PC-3 (cell line): ENCODE measurements at regions not wholly inside any gene's neighbourhood (a gene's known extent, or its start where the extent isn't known, plus 50 kb on each side); places are given as distances from the start of the nearest gene placed in this dataset.

ENCODE experiments used
- ATAC-seq: fragments of 200-7000 bp; cut with Tn5 transposase; 2 replicates; pipeline ENCODE4 v1.9.1; 2020; ENCODE audit warnings: mild to moderate bottlenecking, moderate library complexity
- BruUV-seq: library from RNA; stranded (reverse); fragments of 400-500 nt; replicated peaks from 2 replicates; lab custom pipeline; 2021; lab: Mats Ljungman, UMichigan
- CTCF ChIA-PET: fragments of 300-600 bp; sonication (Branson Sonifier 250); formaldehyde crosslinking; loops from one replicate; lab custom pipeline; 2022; ENCODE audit warnings: antibody characterized with exemption; lab: Charles Lee
- POLR2A ChIA-PET: fragments of 300-600 bp; sonication (Branson Sonifier 250); formaldehyde crosslinking; loops from one replicate; lab custom pipeline; 2022; ENCODE audit warnings: antibody characterized with exemption; ENCODE audit not compliant: unreplicated experiment; lab: Charles Lee
- DNase-seq: peaks from one replicate; pipeline ENCODE4 v3.0.0-alpha.2; 2015
- H2AFZ ChIP-seq: fragments of 300-600 bp; sonication (generic); 2 replicates; pipeline ENCODE4 v1.6.0; 2016; ENCODE audit warnings: antibody characterized with exemption, low read length
- H3F3A ChIP-seq: fragments of 300-600 bp; sonication (generic); one replicate; pipeline ENCODE4 v1.6.0; 2017; ENCODE audit warnings: antibody characterized with exemption, low read length, control low read depth, mild to moderate bottlenecking; ENCODE audit not compliant: unreplicated experiment
- H3K27ac ChIP-seq: fragments of 300-600 bp; sonication (generic); 2 replicates; pipeline ENCODE4 v1.5.1; 2016; ENCODE audit warnings: mild to moderate bottlenecking, low read length
- H3K27me3 ChIP-seq: fragments of 300-600 bp; sonication (generic); 2 replicates; pipeline ENCODE4 v1.6.1; 2016; ENCODE audit warnings: low read length, mixed read lengths
- H3K36me3 ChIP-seq: fragments of 300-600 bp; sonication (generic); 2 replicates; pipeline ENCODE4 v1.6.1; 2016; ENCODE audit warnings: low read depth, mixed run types, low read length, mixed read lengths
- H3K4me1 ChIP-seq: fragments of 300-600 bp; sonication (generic); 2 replicates; pipeline ENCODE4 v1.5.1; 2016; ENCODE audit warnings: low read length; ENCODE audit not compliant: insufficient read depth
- H3K4me2 ChIP-seq: fragments of 300-600 bp; sonication (generic); 2 replicates; pipeline ENCODE4 v1.6.0; 2016; ENCODE audit warnings: low read length
- H3K4me3 ChIP-seq: fragments of 300-600 bp; sonication (generic); 2 replicates; pipeline ENCODE4 v1.5.1; 2016; ENCODE audit warnings: mild to moderate bottlenecking, low read length, mixed read lengths
- H3K79me2 ChIP-seq: fragments of 300-600 bp; sonication (generic); 2 replicates; pipeline ENCODE4 v1.6.1; 2017; ENCODE audit warnings: low read length, mixed read lengths
- H3K9ac ChIP-seq: fragments of 300-600 bp; sonication (generic); 2 replicates; pipeline ENCODE4 v1.6.0; 2016; ENCODE audit warnings: mild to moderate bottlenecking, low read length
- H3K9me2 ChIP-seq: fragments of 300-600 bp; sonication (generic); replicated peaks from 2 replicates; pipeline ENCODE4 v1.6.1; 2016; ENCODE audit warnings: mixed run types, low read length, mixed read lengths
- H3K9me3 ChIP-seq: fragments of 300-600 bp; sonication (generic); 2 replicates; pipeline ENCODE4 v1.6.1; 2016; ENCODE audit warnings: low read length, mixed read lengths
- H4K20me1 ChIP-seq: fragments of 300-600 bp; sonication (generic); 2 replicates; pipeline ENCODE4 v1.6.1; 2016; ENCODE audit warnings: low read length, mixed read lengths
- EZH2 ChIP-seq: fragments of 300-600 bp; sonication (generic); IDR thresholded peaks from one replicate; pipeline ENCODE4 v1.6.1; 2017; ENCODE audit warnings: antibody characterized with exemption, mild to moderate bottlenecking, low read length; ENCODE audit not compliant: unreplicated experiment
- EZH2phosphoT487 ChIP-seq: fragments of 300-600 bp; sonication (generic); IDR thresholded peaks from 2 replicates; pipeline ENCODE4 v1.6.1; 2018; ENCODE audit warnings: mild to moderate bottlenecking, antibody characterized with exemption, low read length, borderline replicate concordance
- intact Hi-C: fragments of 100-400 bp; cut with micrococcal nuclease; formaldehyde crosslinking; loops from 2 replicates; pipeline ENCODE4 v1.9.0; 2023
- TF ChIP-seq, protein P1 (sequence below): fragments of 300-600 bp; sonication (generic); conservative IDR thresholded peaks from 2 replicates; pipeline ENCODE4 v1.5.1; 2017; ENCODE audit warnings: antibody characterized with exemption, low read depth, mild to moderate bottlenecking, low read length

DNA sequence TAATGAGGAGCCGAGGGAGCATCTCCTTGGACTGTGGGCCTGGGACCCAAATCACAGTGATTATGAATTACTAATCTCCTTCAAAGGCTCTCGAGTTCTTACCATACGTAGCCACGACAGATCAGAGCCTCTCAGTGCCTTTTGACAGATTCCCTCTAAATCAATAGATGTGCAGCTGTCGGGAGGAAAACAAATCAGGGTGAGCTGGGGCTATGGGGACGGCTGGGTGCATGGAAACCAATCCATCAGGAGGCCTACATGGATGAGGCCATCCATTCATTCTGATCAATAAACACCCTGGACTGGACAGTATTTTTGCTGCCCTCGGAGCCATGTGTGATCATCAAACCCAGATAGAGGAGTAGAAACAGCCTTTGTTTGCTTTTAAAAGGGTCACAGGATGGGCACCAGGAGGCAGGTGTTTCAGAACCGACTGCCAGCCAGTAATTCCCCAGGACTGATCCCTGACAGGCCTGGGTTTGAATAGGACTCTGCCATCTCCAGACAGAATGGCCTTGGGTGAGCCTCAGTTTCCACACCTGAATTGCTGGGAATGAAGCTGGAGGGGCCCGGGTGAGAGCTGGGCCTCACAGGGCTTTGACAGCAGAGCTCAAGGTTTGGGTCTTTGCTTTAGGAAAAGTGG lies 532.8 kb downstream of the MATN1 start:
- H3K27ac ChIP-seq: no peak overlapping the region
- intact Hi-C loops: no loop called here
- no TSS peak for BruUV-seq

DNA sequence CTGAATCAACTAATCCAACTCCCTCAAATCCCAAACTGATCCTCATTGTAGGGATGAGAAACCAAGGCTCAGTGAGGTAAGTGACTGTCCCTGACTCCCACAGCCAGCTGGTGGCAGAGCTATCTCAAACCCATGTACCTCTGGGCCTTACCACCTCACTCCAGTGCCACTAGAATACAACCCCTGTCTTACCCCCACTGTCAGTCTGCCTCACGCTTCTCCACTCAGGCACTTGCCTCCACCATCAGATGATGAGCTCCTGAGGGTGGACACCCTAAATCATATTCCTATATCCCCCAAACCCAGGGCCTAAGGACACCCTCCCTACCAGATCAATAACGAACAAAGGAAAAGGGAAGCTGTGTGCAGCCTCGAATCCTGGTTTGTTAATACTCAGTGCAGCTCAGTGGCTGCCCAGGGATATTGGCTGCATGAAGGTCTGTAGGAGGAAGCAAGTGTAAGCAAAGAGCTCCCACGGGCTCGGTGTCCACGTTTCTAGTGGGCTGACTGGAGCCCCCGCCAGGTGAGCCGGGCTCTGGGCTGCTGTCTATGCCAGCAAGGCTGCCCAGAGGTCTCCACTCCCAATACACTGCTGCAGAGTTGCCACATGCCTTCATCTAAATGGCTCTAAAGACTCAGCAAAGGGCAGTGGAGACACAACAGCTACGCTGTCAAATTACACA lies 533.4 kb downstream of the MATN1 start:
- Histone ChIP-seq H3K9me3 (no peaks in the 10 kb centered on the region), H3K4me2 (no peak overlapping the region), H3K27me3 (no peaks in the 10 kb centered on the region), H3K36me3 (no peaks in the 10 kb centered on the region), H3K79me2 (no peaks in the 10 kb centered on the region), H3F3A (no peaks in the 10 kb centered on the region), H3K9me2 (no peaks in the 10 kb centered on the region), H3K4me3 (no peak overlapping the region), H2AFZ (no peak overlapping the region), H3K27ac (no peak overlapping the region), H3K4me1 (peaks cover 6% of the 10 kb centered on the region), H3K9ac (no peak overlapping the region), H4K20me1 (no peaks in the 10 kb centered on the region)
- TF ChIP-seq EZH2 (no peak), EZH2phosphoT487 (no peak)
- TF ChIP-seq, protein P1, sequence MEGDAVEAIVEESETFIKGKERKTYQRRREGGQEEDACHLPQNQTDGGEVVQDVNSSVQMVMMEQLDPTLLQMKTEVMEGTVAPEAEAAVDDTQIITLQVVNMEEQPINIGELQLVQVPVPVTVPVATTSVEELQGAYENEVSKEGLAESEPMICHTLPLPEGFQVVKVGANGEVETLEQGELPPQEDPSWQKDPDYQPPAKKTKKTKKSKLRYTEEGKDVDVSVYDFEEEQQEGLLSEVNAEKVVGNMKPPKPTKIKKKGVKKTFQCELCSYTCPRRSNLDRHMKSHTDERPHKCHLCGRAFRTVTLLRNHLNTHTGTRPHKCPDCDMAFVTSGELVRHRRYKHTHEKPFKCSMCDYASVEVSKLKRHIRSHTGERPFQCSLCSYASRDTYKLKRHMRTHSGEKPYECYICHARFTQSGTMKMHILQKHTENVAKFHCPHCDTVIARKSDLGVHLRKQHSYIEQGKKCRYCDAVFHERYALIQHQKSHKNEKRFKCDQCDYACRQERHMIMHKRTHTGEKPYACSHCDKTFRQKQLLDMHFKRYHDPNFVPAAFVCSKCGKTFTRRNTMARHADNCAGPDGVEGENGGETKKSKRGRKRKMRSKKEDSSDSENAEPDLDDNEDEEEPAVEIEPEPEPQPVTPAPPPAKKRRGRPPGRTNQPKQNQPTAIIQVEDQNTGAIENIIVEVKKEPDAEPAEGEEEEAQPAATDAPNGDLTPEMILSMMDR: no peak
- ChIA-PET CTCF (no interaction called here), POLR2A (no interaction called here)
- no peak for DNase-seq
- intact Hi-C loops: no loop called here
- no peak for ATAC-seq
- BruUV-seq: no TSS peak

More for the DNA sequence above, 532.8 kb downstream of the MATN1 start:
- Histone ChIP-seq H3K4me2 (peak overlapping the region; percentile 25), H3K9me3 (no peaks in the 10 kb centered on the region), H3F3A (no peaks in the 10 kb centered on the region), H3K4me3 (no peak overlapping the region), H3K27me3 (no peaks in the 10 kb centered on the region; the same call in 1 of the 2 replicates), H3K4me1 (peaks cover 6% of the 10 kb centered on the region), H3K9me2 (no peaks in the 10 kb centered on the region), H3K36me3 (no peaks in the 10 kb centered on the region), H4K20me1 (no peaks in the 10 kb centered on the region), H2AFZ (no peak overlapping the region), H3K9ac (no peak overlapping the region), H3K79me2 (no peaks in the 10 kb centered on the region)
- no peak for TF ChIP-seq EZH2phosphoT487
- TF ChIP-seq EZH2: no peak
- TF ChIP-seq, protein P1: no peak
- DNase-seq (no peak), ATAC-seq (no peak)
- POLR2A ChIA-PET: no interaction called here
- CTCF ChIA-PET: no interaction called here

DNA sequence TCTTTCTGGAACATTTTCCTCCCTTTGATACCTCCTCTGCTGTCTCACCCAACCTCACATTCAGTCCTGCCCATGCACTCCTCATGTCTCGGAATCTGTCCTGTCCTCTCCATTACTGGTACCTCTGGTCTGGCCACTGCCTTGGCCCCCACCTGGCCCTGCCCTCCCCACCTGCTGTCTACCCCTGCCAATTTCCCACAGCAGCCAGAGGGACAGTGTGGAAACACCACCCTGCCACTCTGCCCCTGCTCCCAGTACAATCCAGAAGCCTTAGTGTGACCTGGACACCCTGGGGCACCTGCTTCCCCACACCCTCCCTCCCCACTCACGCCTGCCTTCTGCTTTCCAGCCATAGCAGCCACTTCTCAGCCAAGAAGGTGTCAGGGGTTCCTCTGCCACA lies 534.4 kb downstream of the MATN1 start:
- H3K79me2 ChIP-seq: no peaks in the 10 kb centered on the region
- ATAC-seq: no peak
- H3K36me3 ChIP-seq: no peaks in the 10 kb centered on the region
- no peak overlapping the region for H2AFZ ChIP-seq
- no peaks in the 10 kb centered on the region for H3K9me2 ChIP-seq
- no TSS peak for BruUV-seq
- H3K4me2 ChIP-seq: no peak overlapping the region
- ChIA-PET CTCF (no interaction called here), POLR2A (no interaction called here)
- H3K4me3 ChIP-seq: no peak overlapping the region
- DNase-seq: no peak
- no peak overlapping the region for H3K27ac ChIP-seq
- no peaks in the 10 kb centered on the region for H3F3A ChIP-seq
- peaks cover 6% of the 10 kb centered on the region for H3K4me1 ChIP-seq
- intact Hi-C loops: no loop called here
- no peak overlapping the region for H3K9ac ChIP-seq
- H4K20me1 ChIP-seq: no peaks in the 10 kb centered on the region
- no peak for TF ChIP-seq EZH2phosphoT487
- H3K27me3 ChIP-seq: no peaks in the 10 kb centered on the region; the same call in 1 of the 2 replicates
- no peaks in the 10 kb centered on the region for H3K9me3 ChIP-seq
